ENCODE measurements at regions not wholly inside any gene's neighbourhood (a gene's known extent, or its start where the extent isn't known, plus 50 kb on each side); places are given as distances from the start of the nearest gene placed in this dataset.

GRCh38 chr14:45559626-45560025 lies 306.6 kb upstream of the MIS18BP1 start:
- TF ChIP-seq CTCF (IDR thresholded peaks at IDR 0.05) (no peak), POLR2A (IDR thresholded peaks at IDR 0.05) (no peak)
